NCI-H2171 (cell line): ENCODE measurements at regions not wholly inside any gene's neighbourhood (a gene's known extent, or its start where the extent isn't known, plus 50 kb on each side); places are given as distances from the start of the nearest gene placed in this dataset.
"Not testable (repeated sequence)": the region's sequence is repeated elsewhere in the genome, so short reads cannot be mapped to it uniquely, and the experiment has no call there.

Source experiments
- DNase-seq: peaks from one replicate; lab custom pipeline; 2025; lab: John Stamatoyannopoulos, UW

- no peak for DNase-seq
Measured at GRCh38 chr7:50854831-50855230, 72.1 kb upstream of the GRB10 start.

GRCh38 chr7:50854247-50854646, 71.6 kb upstream of the GRB10 start:
- no peak for DNase-seq

DNA sequence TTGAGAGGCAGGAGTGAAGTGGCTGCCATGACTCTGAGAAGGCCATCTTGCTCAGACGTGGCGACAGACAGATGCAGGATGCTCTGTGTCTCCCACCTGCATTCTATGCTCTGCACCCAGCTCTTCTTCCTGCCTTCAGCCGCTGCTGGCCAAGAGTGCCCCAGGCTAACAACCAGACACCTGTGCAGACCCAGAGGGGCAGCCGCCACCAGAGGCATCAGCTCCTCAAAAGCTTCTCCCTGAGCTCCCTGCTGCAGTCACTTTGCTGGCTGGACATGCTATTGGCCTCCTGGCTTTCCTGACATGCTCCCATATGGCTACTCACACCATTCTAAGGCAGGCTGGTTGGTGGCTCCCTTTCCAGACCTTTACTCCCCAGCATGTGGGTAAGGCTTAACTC, 70.6 kb upstream of the GRB10 start:
- DNase-seq, result no peak

- DNase-seq, result no peak
Measured at GRCh38 chr7:50852901-50853300, 70.2 kb upstream of the GRB10 start.

- no peak for DNase-seq
Measured at GRCh38 chr7:50851891-50852290, 69.2 kb upstream of the GRB10 start.

DNA sequence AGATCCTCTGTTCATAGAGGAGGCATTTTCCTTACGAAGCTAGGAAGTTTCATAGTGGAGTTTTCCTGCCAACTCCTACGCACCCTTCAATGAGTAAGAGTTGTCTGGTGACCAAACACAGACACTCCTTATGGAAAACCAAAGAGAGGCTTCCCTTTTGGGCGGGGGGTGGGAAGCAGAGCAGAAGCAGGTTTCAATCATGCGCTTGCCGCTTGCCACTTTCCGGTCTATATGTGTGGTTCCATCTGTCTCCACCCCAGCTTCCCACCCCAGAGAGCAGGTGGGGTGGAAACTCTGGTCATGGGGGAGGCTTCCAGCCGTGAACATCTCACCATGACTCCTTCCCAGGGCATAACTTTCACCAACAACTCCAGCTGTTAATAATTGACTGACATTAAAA, 68.8 kb upstream of the GRB10 start:
- no peak for DNase-seq

- DNase-seq, result no peak
Measured at GRCh38 chr7:50849991-50850390, 67.3 kb upstream of the GRB10 start.

DNA sequence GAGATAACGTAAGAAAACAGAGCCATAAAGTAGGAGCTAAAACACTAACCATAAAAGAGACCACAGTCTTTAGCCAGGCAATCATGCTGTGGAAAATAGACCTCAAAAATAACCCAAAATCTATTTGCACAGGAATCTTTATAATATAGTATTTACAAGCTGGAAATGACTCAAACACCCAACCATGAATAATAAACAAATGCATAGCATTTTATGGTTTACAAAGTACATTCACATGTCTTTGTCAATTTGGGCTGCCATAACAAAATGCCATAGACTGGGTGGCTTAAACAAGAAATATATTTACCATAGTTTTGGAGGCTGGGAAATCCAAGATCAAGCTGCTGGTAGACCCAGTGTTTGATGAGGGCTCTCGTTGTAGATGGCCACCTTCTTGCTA, 65.5 kb upstream of the GRB10 start:
- DNase-seq, result no peak

GRCh38 chr7:50844861-50845260, 62.2 kb upstream of the GRB10 start:
- DNase-seq, result not testable (repeated sequence)

GRCh38 chr7:50842041-50842440, 59.3 kb upstream of the GRB10 start:
- no peak for DNase-seq

- no peak for DNase-seq
Measured at GRCh38 chr7:50838675-50839377, 56.1 kb upstream of the GRB10 start.

DNA sequence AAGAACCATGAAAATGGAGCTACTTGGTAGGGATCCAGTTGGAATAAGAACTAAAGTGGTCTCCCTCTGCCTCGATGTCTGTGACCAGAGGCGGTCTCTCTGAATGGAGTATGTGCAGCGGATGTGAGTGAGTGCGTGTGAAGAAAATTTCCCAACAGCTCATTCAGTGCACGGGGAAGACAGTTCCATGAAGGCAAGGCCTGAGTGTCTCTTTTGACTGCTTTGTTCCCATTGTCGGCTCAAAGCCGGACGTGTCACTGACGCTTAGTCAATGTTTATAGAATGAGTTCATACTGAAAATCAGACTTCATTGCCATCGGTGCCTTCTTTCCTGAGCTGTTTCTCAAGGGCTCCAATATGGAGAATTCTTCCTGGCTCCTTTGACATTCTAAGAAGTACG, 55.3 kb upstream of the GRB10 start:
- DNase-seq, result no peak

- no peak for DNase-seq
Measured at GRCh38 chr7:50836646-50837045, 54.0 kb upstream of the GRB10 start.

GRCh38 chr7:50835156-50835555, 52.5 kb upstream of the GRB10 start:
- DNase-seq, result no peak

- no peak for DNase-seq
Measured at GRCh38 chr7:50834679-50835078, 52.0 kb upstream of the GRB10 start.

GRCh38 chr7:50834031-50834535, 51.4 kb upstream of the GRB10 start:
- DNase-seq, result no peak

DNA sequence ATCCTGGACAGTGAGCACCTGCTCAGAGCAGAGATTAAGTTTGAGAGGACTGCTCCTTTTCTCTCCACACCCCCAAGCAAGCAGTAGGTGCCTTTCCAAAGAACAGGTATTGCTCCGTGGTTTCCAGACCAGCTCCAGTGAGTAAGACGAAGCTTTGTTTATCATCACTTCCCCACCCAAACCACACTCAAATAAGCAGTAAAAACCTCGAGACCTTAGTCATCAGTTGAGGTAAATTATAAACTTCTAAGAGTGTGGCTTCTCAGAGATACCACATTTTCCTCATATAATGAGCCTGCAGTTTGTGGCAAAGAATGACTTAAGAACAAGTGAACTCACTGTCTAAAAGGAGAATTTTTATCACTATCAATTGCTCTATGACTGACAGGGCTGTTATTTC, 50.0 kb upstream of the GRB10 start:
- DNase-seq, result no peak
